Muscle of arm (tissue), 1 donor: ENCODE measurements at regions not wholly inside any gene's neighbourhood (a gene's known extent, or its start where the extent isn't known, plus 50 kb on each side); places are given as distances from the start of the nearest gene placed in this dataset.
A peak's percentile ranks its signal among the peaks of the same experiment; 100 is the strongest.

Experiments used
- DNase-seq: peaks from one replicate; pipeline ENCODE4 v3.0.0-alpha.2; 2013

DNA sequence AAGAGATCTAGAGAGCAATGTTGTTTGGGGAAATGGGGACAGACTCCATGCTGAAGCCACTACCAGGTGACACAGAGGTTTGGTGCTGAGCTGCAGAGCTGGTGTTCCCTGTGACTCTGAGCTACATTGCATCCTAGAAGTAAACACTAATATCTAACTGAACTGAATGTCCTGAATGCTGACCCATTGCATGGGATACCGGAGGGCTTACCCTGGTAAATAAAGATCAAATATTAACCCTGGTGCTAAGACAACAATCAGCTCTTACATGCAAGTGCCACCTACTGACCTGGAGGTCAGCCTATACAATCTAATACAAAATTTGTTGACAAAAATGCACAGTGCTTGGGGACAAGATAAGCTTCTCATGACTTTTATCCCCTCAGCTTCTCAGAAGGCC is 851.3 kb upstream of the KCND2 start:
- DNase-seq = no peak

DNA sequence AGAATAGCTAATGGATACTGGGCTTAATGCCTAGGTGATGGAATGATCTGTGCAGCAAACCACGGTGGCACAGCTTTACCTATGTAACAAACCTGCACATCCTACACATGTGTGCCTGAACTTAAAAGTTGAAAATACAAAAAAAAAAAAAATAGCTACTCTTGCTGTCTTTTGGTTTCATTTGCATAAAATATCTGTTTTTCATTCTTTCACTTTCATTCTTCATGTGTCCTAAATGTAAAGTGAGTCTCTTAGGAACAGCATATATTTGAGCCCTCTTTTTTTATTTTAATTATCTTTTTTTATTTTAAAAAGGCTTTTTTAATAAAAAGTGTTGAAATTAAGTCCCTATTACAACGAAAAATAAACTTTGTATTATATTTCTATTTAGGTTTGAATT is 836.1 kb upstream of the KCND2 start:
- no peak for DNase-seq

DNA sequence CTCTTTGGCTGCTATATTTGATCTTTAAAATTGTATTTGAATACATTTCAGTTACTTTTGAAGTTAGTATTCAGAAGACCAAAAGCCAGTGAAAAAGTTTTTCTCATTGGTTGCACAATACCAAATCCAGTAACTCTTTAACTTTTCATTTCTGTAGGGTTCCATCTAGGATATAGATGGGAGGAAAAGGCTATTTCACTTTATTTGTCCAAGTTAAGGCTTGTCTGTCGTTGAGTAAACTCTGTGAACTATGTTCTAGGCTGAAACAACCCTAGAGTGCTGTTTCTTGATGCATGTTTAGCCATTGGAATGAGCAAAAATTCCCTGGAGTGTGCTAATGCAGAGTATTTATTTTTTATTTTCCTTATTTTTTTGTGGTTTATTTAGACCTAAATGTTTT is 834.7 kb upstream of the KCND2 start:
- no peak for DNase-seq

DNA sequence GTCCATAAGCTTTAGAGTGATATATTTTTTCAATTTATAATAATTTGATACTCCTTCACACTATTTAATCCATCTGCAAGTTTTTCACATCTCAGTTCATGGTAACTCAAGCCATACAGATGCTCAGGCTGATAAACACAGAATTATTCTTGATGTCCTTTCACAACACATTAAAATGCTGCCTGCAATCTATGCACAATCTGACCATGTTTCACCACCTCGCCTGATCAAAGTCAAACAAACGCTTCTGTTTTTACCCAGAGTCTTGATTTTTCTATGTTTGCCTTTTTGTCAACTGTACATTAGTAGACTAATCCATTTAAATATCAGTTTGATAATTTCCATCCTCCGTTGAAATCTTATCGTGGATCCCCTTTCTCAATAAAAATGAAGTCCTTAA is 833.8 kb upstream of the KCND2 start:
- DNase-seq = no peak

DNA sequence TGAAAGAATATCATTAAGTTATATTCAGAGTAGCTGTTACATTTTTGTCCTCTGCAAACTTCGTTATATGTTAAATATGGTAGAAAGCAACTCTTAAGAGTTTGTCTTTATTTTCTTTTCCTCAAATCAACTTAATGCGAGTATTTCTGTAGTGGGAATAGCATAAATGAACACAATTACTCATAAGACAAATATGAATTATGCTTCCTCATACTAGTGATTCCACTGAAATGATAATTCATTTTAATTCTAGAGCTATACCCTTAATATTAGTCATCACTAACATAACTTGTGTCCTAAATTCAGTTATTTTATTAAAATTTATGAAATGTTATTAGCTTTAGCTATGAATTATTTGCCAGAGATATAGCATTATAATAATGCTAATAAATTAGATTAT is 820.6 kb upstream of the KCND2 start:
- DNase-seq = no peak

DNA sequence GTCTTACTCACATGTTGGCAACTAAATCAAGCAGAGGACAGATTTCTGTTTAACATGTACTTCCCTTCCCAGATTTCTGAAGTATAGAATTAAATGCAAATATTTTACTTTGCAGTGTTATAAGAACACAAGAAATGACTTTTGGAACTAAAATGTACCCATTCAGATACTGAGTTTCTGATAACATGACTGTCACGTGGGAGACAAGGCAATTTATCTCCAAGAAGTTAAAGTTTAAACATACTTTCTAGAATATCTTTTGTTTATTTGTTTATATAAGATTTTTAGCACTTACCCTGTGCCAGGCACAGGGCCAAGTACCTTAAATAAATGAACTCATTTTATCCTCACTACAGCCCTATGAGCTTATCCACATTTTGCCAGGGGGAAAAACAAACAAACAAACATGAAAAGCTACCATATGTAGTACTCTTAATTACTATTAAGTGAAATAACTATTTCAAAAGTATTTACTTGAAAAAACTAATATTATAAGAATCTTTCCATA is 807.1 kb upstream of the KCND2 start:
- DNase-seq = no peak

DNA sequence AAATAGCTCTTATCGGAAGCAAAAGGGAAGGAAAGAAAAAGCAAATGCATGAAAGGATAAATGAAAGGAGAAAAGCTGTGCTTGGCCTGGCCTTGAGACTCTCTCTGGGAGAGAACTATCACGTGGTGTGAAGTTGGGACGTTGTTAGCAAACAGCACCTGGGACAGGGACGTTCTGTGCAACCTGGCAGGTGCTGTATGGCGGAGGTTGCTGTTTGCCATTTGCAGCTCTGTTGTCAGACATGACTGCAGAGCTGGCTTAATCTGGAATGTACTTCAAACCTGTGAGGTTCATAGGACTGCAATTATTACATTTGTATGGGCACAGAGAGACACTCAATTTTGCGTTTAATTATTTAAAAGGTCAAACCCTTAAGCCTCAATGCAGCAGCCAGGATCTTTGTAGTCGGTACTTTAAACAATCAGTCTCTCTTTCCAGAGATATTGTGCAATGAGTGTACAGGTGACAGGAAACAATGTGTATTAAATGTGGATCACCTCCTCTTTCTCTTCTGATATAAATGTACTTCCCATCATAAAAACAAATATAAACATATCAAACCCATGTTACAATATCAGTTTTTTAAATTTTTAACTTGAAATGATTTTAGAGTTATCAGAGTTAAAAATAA is 800.5 kb upstream of the KCND2 start:
- no peak for DNase-seq

DNA sequence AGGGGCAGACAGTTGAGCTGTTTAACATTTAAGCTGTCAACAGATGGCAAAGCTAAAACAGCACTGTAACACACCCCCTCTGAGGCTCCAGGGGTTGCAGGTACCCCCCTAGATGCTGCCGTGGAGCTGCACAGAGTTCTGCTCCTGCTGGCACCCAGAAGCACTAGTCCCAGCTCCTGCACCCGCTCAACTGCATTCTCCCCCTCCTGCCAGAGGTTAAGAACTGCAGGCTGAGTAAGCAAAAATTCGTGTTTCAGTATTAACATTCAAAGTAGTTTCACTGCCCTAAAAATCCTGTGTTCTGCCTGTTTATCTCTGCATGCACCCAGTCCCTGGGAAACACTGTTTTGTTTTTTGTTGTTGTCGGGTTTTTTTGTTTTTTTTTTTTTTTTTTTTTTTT is 790.8 kb upstream of the KCND2 start:
- no peak for DNase-seq

DNA sequence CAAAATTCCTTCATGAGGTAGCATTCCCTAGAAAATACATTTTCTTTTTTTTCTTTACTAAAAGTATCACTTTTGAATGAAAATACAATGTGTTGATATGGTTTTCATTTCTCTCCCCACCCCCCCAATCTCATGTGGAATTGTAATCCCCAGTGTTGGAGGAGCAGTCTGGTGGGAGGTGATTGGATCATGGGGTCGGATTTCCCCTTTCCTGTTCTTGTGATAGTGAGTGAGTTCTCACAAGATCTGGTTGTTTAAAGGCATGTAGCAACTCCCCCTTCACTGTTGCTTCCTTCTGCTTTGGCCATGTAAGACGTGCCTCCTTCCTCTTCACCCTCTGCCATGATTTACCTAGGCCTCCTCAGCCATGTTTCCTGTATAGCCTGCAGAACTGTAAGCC is 790.3 kb upstream of the KCND2 start:
- no peak for DNase-seq

DNA sequence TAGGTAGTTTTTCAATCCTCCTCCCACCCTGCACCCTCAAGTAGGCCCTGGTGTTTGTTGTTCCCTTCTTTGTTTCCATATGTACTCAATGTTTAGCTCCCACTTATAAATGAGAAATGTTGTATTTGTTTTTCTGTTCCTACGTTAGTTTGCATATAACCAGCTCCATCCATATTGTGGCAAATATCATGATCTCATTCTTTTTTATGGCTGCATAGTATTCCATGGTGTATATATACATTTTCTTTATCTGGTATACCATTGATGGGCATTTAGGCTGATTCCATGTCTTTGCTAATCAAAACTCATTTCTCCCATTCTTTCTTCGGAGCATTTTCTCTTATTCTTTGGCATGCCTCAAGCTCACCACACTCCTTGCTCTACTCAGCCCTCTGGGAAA is 789.6 kb upstream of the KCND2 start:
- no peak for DNase-seq

DNA sequence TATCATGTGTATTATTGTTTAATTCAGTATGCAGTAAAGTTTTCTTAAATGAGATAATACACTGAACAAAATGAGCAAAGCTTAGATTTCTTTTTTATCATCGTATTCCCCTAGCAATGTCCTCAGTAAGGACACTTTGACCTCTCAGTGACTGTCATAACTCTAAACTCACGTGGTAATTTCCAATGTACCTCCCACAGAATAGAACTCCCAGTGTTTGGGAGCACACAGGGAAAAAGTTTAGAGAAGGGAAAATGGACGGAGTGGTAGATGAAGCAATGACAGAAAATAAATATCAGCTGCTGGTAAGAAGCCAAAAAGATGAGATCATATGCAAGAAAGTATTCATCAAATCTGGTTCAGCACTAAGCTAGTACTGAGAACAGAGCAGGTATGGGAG is 758.6 kb upstream of the KCND2 start:
- DNase-seq = peak; percentile 0

DNA sequence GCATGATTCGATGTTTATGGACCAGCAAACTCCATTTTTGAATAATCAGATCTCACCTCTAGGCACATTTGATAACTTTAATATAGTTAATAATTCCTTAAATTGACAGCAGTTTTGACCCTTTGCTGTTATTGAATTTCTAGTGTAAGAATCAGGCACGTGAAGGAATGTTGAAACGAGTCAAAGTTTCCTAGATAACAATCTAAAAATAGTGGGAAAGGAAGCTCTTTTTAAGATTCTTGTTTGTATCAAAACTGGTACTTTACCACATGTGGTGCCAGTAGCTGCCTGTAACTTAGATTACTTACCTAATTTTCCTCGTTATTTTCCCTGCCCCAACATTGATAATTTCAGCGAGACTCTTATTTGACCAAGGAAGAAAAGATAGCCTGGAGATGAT is 757.8 kb upstream of the KCND2 start:
- no peak for DNase-seq

DNA sequence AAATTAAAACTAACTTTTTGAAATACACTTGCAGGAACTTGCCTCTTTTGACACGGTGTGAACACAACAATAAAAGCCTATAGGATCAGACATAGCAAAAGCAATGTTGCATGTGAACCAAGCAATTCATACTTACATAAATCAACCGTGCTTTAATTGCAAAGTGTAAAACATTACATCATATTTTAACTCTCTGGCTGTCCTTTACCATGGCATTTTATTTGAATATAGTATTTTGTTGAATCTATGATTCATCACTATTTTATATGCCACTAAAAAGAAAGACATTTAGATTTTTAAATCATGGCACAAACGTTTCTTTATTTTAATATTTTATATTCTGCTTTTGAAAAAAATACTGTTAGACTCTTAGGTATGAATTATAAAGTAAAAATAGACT is 757.0 kb upstream of the KCND2 start:
- no peak for DNase-seq

DNA sequence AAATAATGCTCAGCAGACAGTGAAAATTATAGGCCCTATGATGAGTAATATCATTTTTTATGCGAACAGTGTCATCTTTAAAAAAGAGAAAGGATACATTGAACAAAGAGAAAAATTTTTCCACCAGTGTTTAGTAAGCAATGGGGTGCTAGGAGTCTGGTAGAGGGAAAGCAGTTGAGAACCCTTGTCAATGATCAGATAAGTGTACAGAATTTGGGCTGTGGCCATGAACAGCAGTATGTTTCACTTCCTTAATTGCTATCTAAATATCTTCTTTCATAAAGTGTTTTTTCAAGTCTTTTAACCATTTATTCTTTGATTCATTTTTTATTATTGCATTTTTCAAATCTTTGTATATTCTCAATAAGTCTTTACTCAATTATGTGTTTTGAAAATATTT is 750.7 kb upstream of the KCND2 start:
- DNase-seq = no peak

DNA sequence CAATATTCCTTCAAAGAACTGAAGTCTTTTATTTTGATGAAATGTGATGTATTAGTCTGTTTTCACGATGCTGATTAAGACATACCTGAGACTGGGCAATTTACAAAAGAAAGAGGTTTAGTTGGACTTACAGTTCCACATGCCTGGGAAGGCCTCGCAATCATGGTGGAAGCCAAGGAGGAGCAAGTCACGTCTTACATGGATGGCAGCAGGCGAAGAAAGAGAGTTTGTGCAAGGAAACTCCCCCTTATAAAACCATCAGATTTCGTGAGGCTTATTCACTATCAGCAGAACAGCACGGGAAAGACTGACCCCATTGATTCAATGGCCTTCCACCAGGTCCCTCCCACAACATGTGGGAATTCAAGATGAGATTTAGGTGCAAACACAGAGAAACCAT is 750.3 kb upstream of the KCND2 start:
- DNase-seq = no peak

DNA sequence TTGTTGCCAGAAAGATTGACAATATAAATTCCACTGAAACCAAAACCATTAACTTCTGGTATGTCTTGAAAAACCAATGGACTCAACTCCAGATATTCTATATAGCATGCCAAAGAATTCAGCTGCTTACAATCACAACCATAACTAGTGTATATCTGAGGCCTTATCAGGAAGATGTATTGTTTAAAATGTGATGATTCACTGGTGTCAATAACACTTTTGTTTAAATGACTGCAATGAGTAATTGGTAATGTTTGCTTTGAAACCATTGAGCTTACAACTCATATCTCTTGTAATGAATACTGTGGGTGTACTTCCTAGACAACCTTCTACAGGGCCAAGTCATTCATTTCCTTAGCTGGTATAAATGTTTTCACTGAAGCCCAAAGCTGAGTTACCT is 727.9 kb upstream of the KCND2 start:
- DNase-seq = no peak

DNA sequence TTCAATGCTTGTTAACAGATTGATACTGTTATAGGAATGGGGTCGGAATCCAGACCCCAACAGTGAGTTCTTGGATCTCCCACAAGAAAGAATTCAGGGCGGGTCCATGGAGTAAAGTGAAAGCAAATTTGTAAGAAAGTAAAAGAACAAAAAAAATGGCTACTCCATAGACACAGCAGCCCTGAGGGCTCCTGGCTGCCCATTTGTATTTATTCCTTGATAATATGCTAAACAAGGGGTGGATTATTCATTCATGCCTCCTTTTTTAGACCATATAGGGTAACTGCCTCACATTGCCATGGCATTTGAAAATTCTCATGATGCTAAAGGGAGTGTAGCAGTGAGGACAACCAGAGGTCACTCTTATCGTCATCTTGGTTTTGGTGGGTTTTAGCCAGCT is 717.2 kb upstream of the KCND2 start:
- no peak for DNase-seq

DNA sequence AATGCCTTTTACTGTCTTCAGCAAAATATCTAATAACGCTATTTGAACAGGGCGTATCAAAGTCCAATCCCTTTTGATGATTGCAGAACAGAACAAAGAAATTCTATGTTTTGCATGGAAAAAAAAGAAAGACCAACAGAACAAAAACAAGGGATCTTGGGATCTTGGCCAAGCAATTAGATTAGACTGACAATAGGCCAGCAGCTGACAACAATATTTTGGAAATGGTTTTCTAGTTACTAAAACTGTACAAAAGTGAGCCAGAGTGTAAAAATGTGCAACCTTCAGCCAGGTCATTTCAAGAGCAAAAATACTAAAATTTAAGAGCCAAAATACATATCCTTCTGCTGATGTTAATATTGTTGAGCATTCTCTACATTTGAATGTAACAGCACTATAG is 716.5 kb upstream of the KCND2 start:
- DNase-seq = peak; percentile 29

DNA sequence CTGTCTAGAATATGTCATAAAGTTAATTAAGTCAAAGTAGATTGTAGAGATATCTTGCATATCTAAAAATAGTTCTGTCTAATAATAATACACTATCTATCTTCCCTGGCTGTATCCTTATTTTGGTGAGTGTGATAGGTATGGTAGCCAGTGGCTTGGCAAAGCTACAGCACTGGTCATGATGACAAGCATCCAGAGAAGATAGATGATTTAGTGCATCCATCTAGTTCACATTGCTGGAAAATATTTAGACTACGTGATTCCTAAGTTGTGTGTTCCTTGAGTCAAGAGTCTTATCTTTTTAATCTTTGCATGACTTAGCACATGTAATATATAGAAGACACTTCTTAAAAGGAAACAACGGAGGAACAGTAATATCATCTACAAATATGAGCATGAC is 711.2 kb upstream of the KCND2 start:
- DNase-seq = no peak

DNA sequence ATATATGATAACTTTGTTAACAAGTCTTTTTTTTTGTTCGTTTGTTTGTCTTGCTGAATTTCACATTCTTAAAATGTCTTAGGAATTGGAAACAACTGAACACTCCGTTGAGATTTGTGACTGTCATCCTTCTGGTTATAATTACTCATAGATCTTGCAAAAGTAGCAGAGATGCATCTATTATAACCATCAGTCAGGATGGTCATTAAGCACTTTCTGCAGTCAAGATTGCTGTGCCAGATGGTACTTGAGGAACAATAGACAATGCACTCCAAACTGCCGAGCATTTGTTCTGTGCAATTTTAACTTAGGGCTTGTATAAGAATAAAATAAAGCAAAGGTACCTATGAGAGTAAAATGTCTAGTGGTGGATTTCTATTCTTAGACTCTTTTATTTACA is 710.1 kb upstream of the KCND2 start:
- no peak for DNase-seq

DNA sequence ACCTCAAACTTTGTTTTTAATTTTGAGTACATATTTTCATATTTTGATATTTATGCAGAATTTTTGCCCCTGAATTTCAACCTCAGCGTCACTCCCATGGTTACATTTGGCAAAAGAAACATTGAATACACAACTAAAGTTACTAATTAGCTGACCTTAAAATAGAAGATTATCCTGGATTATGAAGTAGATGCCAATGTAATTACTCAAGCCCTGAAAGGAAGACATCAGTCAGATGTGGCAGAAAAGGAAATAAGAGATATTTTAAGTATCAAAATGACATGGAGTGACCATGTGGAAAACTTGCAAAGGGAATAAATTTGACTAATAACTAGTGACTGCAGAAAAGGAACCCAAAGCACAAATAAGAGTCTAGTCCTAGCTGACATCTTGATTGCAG is 701.3 kb upstream of the KCND2 start:
- no peak for DNase-seq

DNA sequence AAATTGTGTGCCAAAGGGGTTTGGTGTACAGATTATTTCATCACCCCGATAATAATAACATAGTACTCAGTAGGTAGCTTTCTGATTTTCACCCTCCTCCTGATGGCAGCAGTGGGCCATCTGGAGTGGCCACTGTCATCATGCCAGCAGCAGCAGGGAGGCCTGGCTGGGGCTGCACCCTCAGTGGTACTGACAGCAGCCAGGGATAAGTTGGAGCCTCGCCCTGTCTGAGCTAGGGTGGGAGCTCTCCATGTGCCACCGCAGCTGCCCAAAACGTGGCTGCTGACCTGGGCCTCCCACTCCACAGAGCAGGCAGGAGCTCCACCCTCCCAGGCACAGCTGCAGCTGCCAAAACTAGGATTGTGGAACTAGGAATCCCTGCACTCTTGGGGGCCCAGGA is 700.8 kb upstream of the KCND2 start:
- no peak for DNase-seq

DNA sequence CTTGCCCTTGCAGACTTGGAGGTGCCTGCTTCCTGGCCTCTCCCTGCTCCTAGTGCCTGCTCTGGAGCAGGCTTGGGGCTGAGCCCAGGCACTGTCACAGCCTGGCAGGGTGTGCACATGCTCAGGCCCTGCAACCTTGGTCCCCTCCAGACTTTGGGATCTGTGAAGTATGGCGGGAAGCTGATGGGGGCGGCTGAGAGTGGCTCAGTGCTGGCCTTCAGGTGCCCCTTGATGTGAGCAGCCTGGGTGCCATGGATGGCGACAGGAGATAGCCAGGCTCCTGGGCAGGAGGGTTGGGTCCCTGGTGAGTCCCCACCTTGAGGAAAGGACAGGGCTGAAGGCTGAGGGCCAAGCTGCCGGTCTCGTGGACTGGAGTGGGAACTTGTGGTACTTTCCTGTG is 700.4 kb upstream of the KCND2 start:
- DNase-seq = no peak

DNA sequence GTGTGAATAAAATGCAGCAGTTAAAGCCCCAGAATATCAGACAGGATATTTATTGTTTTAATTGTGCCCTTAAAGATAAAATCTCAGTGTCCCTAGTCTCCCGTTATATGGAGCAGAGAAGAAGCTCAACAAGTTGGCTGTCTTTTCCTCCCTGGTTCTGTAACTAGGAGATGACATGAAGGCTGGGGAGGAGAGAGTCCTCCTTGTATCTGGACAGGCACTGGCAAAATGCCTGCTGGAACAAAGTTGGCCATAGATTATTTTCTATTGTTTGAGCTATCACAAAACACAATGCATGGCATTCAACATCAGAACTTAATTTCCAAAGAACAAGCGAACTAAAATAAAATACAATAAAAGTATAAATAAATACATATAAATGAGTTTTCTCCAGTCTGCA is 694.9 kb upstream of the KCND2 start:
- DNase-seq = no peak

DNA sequence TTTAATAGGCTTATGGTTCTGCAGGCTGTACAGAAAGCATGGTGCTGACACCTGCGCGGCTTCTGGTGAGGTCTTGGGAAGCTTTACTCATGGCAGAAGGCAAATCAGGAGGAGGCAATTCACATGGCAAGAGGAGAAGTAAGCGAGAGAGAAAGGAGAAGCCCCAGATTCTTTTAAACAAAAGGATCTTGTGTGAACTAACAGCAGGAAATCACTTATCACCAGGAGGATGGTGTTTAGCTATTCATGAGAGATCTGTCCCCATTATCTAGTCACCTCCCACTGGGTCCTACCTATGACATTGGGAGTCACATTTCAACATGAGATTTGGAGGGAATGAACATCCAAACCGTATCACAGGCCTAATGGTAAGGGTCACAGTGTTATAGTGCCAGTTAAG is 678.0 kb upstream of the KCND2 start:
- DNase-seq = no peak
